ENCODE measurements at regions not wholly inside any gene's neighbourhood (a gene's known extent, or its start where the extent isn't known, plus 50 kb on each side); places are given as distances from the start of the nearest gene placed in this dataset.

DNA sequence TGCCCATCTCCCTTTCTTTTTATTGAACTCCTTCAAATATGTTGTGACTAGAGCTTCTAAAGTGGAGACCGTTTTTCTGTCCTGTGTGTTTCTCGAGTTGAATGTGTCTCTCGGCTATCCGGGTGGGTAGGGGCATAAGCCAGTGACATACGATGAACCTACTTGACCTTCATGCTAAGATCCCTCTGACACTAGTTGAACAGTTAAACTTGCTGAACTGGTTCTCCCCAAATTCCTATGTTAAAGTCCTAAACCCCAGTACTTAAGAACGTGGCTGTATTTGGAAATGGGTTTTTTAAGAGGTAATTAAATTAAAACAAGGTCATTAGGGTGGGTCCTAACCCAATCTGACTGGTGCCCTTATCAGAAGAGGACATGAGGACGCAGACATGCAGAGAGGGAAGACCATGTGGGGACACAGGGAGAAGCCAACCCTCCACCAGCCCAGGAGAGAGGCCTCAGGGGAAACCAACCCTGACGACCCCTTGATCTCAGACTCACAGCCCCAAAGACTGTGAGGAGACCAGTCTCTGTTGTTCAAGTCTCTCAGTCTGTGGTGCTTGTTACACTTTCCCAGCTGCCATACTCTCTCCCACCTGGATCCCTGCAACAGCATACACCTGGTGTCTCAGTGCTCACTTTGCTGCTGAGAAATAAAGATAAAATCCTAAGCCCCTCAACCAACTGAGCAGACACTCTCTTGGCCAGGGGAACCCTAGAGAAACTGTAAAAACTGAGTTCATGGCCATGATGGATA is 208.4 kb downstream of the MYLK4 start:
- DNase-seq (ENCODE audit: low read depth), result no peak

DNA sequence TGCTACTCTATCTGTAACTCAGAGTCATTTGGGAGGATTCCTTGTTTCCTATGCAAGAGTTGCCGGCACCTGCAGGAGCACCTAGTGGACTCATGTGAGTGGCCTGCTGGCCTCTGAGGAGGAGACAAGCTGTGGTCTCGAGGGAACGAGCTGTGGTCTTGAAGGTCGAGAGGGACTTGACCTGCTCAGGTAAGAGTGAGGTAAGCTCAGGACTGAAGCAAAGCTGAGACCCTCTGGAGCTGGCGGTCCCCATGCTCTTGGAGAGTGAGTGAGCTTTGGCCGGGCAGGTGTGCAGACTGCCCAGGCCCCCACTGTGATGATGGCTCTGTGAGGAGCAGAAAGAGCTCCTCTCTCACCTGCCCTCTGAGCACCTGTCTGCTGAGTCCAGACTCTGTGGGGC is 214.3 kb downstream of the MYLK4 start:
- DNase-seq (ENCODE audit: low read depth), result no peak

DNA sequence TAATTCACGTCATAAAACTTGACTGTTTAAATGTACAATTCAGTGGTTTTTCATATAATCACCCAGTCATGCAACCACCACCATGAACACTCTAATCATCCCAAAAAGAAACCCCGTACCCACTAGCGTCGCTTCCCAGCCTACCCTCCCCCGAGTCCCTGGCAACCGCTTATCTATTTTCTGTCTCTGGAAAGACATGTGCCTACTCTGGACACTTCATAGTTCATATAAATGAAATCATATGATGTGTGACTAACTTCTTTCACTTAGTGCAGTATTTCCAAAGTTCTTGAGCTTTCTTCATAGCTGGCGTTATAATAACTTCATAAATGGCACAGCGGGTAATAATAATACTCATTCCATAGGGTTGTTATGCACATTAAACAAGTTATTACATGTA is 215.2 kb downstream of the MYLK4 start:
- DNase-seq (ENCODE audit: low read depth), result no peak

DNA sequence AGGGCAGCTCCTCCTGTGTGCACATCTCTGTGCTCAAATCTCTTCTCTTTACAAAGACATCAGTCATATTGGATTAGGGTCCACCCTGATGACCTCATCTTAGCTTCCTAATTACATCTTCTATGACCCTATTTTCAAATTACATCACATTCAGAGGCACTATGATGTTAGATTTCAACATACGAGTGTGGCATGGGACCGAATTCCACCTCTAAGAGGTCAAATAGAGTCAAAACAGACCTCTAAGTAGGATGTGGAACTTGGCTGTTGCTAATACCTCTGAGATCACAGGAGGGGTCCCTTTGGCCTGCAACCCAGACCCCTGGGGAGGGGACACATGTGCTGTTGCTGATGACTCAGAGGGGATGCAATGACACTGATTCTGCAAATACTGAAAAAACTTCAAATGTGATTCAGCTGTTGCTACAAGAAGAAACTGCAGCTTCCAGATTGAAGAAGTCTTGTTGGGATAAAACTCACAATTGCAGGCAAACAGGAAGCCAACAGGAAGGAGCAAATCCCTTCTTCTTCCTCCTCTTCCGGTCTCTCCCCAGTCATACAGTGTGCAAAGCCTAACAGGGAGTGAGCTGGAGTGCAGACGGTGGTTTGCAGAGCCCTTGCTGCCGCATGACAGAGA is 216.2 kb downstream of the MYLK4 start:
- DNase-seq (ENCODE audit: low read depth), result peak; percentile 12

DNA sequence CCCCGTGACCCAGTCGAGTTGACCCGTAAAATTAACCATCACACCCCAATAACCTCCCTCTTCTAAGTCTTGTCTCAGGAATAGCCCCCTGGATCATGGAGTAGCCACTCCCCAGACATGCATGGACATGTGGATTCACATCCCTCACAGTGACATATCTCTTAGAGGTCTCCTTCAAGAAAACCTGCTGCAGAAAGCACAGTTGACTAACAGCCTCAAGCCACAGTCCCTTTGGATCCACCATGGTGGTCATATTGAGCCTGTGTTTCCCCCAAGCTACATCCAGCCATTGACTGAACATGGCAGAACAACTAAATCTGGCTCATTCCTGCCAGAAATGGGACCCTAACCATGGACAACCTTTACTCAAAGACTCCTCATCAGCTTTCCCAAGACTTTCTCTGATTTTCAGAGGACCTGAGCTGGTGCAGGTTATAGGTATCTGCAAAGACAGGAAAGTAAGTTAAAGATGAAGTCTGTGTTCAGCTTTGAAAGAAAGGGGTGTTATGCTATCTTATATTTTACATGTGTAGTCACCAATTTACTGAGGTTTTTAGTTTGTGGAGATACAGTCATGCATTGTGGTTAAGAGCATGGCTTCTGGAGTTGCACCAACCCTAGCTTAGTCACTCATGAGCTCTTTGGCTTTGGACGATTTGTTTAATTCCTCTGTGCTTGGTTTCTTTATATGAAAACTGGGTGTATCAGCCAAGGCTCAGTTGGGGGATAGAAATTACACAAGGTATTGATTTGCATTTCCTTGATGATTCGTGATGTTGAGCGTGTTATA is 219.1 kb downstream of the MYLK4 start:
- DNase-seq (ENCODE audit: low read depth), result peak; percentile 76

DNA sequence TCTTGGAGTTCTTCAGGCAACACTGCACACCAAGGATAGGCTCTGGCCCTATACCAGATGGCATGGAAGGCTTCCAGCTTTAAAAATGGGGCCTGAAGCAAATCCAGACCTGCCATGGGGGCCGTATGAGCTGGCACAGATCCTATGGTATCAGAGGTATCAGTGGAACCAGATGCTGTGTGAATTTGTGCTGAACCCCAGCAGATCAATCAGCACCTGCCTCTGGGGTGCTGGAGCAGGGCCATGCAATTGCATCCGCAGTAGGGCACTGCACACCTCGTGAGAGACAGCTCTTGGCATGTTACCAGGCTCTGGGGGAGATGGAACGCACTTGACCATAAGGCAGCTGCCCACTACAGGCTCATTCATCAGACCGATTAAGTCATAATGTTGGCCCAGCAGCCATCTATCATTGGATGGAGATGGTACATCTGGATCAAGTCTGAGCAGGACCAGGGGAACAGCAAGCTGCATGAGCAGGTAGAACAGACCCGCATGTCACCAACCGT is 221.5 kb downstream of the MYLK4 start:
- no peak for DNase-seq (ENCODE audit: low read depth)

DNA sequence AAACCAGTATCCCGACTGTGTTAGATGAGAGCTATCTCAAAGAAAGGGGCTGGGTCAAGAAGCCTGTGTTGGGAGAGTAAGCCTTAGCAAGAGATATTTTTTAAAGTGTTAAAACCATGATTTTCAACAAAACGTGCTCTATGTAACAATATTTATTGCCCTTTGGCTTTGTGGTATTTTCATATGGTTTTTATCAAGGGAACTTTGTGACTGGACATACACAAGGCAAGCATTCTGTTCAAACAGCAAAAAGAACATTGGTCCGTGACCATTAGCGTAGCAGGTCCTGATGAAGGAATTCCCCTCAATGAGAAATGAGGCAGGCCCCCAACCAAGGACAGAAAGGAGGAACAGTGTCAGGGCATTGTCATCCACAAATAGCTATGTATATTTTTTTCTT is 222.6 kb downstream of the MYLK4 start:
- DNase-seq (ENCODE audit: low read depth), result no peak

DNA sequence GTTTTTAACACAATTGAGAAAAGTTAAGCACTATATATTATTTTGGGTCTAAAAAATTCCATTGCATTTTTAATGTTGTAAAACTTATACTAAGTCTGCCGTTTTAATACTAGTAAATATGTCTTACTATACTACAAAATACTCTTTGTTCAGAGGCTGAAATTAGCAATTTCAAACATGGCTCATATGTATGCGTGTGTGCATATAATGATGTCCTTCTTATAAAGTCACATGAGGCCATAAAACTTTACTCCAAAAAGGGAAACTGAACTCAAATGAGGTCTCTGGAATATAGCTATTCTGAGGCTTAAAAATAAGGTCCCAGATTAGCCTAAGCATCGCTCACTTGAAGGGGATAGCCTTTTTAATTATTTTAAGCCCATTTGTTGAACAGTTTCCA is 224.0 kb downstream of the MYLK4 start:
- DNase-seq (ENCODE audit: low read depth), result no peak

DNA sequence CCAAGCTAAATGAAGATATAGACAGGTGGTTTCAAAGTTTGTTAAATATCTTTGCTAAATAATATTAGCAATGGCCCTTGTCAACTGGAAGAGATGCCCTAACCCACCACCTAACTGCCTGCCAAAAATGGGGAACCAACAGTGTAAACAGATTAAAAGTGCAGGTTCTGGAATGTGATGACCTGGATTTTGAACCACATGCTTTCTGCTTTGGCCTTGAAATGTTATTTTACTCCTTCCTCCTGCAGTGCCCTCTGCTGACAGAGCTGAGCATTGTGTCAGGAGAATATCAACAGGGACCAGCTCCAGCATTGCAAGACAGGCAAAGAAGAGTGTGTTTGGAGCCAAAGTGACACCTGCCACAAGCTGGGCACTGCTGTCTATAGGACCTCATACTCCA is 226.6 kb downstream of the MYLK4 start:
- DNase-seq (ENCODE audit: low read depth), result peak; percentile 32

DNA sequence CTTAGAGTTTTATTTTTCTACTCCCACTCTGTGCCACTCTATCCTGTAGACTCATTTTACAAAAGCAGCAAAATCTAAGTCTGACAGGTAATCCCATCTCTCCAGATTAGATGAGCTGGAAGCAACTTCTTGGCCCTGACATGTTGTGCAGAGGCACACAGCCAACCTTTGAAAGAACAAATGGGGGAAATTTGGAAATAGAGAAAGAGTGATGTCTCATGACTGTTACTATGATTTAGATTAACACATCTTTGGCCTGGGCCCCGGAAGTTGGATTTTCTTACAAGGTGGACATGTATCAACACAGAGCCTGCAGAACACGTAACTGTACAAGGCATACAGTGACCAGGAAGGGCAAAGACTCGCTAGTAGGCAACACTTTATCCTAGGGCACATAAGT is 227.7 kb downstream of the MYLK4 start:
- no peak for DNase-seq (ENCODE audit: low read depth)

DNA sequence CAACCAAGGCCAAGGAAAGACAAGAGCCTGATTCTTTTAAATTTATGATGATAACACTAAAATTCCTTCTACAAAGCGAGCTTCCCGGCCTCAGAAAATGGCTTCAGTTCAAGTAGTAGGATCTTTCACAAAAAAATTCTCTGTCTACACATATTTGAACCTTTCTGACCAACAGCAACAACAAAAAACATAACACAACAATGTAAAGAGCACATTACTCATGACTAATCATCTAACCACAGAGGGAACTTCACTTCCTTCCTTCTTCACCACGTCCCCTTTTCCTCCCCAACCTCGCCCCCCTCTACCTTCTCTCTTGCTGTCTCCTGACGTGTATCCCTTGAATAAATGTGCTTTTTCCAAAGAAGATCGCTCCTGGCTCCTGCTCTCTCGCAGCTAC is 228.2 kb downstream of the MYLK4 start:
- peak; percentile 84 for DNase-seq (ENCODE audit: low read depth)

DNA sequence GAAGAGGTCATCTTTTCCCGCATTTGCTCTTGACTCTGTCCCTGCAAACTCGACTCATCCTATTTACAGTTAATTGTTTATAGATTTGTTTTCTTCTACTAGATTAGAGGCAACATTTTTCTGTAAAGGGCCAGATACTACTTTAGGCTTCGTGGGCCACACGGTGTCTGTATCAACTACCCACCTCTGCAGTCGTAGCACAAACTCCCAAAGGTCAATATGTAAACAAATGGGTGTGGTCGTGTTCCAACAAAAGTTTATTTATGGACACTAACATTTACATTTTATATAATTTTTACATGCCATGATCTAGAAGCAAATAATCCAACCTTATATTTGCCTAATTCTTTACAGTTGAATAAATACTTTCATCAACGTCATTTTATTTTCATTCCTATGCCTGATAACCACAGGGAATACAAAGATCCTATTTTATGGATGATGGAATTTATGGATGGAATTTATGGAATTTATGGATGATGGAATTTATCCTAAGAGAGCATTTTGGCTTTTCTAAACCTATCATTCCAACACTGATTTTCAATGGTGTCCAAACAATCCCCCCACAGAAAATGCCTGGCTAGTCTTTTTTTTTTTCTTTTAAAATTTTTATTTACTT is 232.8 kb downstream of the MYLK4 start:
- no peak for DNase-seq (ENCODE audit: low read depth)

DNA sequence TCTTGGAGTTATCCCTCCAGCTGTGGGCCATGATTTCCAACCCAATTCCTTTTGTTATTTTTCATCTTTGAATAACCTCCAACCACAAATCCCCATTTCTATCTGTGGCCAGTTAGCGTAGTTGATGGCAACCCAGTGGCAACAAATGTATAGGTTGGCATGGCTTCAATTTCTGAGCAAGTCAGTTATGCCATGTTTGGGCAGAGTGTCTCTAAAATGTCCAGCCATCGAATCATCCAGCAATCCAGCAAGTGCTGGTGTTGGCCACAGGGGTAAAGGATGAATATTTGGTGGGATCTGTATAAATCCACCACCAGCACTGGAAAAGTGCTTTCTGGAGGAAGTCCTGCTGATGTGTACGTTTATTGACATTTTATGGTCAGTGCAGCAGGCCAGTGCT is 233.3 kb downstream of the MYLK4 start:
- no peak for DNase-seq (ENCODE audit: low read depth)

DNA sequence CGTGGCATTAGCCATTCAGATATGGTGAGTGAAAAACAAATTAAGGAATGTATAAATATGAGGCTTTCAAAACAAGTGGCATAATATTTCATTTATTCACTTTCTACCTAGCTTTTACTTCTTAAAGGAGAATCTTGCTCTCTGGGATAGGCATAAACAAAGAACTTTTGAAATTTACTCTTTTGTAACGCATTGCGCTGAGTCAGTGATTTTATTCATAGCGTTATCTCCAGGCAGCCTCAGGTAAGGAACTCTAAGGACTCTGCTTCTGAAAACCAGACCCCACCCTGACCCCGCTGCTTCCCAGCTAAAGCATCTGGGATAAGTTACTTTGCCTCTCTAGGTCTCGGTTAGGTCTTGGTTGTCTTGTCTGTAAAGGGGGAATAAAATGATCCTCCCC is 234.7 kb downstream of the MYLK4 start:
- no peak for DNase-seq (ENCODE audit: low read depth)

DNA sequence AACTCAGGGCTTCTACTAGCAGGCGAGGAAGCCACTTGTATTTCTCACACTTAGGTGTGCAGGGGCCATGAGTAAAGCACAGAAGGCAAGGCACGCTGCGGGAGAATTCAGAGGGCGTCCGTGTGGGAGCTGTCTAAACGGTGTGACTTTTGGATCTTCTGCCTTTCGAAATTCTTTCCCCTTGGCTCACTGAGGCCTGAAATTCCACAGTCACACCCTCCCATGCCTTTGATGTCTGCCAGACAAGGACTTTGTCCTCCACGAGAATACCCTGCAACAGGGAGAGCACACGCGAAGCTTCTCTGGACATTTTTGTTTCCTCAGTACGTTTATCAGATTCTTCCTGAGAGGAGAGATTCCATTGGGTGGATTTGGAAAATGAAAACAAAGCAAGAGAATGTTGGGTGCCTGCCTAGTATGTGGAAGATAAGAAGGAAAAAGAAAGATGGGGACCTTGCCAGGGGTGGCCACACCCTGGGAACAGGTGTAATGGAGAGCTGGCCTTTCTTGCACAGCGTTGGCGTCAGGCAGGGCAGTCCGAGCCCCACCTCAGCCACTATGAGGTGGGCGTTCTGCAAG is 235.7 kb downstream of the MYLK4 start:
- DNase-seq (ENCODE audit: low read depth), result no peak

DNA sequence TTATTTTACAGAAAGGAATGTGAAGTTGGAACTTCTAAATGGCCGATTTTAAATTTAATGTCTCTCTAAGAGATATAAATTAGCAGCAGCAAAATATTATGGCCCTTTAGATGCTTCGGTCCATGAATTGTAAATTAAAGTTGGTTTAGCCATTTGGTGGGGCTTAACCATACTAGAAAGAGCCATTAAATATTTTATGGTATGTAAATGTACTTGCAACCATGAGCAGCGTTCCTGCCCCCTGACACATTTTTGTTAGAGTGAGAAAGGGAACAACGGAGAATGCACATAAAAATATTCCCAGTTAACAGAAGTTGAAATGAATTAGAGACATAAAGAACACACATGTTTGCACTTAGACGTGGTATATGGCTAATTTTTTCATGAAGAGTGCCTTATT is 237.9 kb downstream of the MYLK4 start:
- no peak for DNase-seq (ENCODE audit: low read depth)

DNA sequence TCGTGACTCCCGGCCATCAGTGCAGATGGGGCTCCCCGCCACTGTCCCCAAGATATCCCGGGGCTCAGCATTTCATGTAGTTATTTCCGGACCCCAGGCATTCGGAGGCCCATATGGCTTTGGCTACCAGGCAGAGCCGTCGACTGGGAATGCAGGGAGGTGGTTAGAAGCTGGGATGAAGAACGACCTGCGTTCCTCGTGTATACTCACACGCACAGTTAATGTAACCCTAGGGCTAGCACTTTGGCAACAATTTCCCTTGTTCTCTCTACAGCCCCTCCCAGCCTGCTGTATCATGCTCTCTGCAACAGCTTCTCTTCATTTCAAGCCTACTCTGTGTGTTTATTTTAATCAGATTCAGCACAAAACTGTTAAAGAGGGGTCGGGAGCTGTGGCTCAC is 240.4 kb downstream of the MYLK4 start:
- DNase-seq (ENCODE audit: low read depth), result no peak

DNA sequence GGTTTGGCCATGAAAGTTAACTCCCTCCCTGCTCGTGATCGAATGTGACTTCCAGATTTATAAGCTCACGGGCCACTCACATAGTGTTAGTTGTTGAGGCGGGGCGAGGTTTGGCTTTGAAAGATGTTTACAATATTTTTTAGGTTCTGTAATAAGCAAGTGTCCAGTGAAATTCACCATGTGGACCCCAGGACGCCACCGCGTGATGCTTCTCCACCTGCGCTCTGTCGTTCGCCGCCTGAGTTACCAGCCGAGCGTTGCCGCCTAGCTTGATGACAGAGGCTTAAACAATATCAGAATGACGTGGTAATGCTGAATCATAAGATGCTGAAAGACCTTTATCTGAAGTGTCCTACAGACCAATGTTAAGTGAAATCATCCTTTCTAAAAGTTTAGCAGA is 241.0 kb downstream of the MYLK4 start:
- no peak for DNase-seq (ENCODE audit: low read depth)

DNA sequence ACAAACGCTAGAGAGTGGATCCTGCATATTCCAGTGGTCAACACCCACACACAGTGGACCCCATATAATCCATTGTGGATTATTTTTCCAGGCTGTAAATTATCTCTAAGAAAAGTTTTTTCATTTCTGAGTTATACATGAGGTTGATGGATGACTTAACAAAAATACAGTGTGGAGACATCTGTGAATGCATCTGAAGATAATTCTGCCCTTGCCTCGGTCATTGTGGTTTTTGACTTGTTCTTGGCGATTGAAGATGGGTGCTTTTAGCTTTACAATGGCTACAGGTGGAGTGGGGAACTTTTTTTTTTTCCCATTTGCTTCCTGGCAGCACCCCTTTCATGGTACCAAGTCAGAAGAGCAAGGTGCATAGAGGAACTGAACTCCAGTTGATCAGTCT is 242.7 kb downstream of the MYLK4 start:
- DNase-seq (ENCODE audit: low read depth), result no peak

DNA sequence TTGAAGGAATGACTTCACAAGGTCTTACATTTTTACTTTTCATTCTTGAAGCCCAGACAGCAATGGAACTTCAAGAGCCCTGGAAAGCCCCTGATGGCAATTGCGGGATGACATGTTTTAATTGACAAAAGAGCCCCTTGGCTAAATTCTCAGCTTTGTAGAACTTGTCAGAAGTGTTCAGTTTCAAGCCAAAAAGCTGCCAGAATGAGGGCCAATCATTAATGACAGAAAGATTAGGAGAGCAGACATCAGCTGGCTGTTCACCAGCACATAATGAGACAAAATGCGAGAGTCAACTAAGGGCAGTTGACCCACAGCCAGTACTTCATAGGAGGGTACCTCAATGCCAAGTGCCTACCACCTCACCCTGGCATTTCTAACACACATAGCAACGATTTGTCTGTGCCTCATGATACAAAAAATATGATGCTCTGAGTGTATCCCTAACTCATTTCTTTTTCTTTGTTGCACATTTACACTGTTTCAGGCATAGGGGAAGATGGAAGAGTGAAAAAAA is 243.1 kb downstream of the MYLK4 start:
- DNase-seq (ENCODE audit: low read depth), result no peak

DNA sequence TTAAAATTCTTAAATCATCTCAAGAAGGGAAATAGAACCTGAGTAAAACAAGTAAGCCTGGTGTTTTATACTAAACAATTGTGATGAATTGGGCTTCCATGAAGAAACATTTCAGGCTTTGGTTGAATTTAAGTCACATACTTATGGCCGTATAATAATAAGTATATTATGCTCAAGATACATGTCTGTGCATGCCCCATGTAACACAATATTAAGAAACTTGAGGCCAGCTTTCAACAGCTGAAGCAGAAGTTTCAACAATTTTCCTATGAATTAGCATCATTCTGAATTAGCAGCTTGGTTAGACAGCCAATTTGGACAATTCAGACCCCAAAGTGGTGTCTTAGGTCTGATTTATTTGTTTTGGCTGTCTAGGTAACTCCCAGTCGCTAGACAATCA is 243.7 kb downstream of the MYLK4 start:
- DNase-seq (ENCODE audit: low read depth), result no peak
